SK-N-SH (cell line): ENCODE measurements at regions not wholly inside any gene's neighbourhood (a gene's known extent, or its start where the extent isn't known, plus 50 kb on each side); places are given as distances from the start of the nearest gene placed in this dataset.

Experiments
- CTCF ChIA-PET: fragments of 300-600, 350-600 bp; formaldehyde crosslinking; extraction: SDS; loops from one replicate; lab custom pipeline; 2021; lab: Yijun Ruan, JAX
- POLR2A ChIA-PET: fragments of 350-600 bp; sonication (Branson Sonifier 250); formaldehyde crosslinking; extraction: SDS; loops from one replicate; lab custom pipeline; 2020; ENCODE audit warnings: antibody characterized with exemption, inconsistent platforms; lab: Yijun Ruan, JAX
- DNase-seq: peaks from one replicate; pipeline ENCODE4 v3.0.0; 2012
- H2AFZ ChIP-seq: fragments of 200-600 bp; sonication (generic); 2 replicates; pipeline ENCODE4 v1.8.1; 2016; ENCODE audit warnings: antibody characterized with exemption, mild to moderate bottlenecking, low read depth
- H3F3A ChIP-seq: fragments of 200-600 bp; sonication (generic); replicated peaks from 2 replicates; pipeline ENCODE3; 2016; ENCODE audit warnings: antibody characterized with exemption, mild to moderate bottlenecking; ENCODE audit not compliant: insufficient read depth
- H3K27ac ChIP-seq, 2 experiments: fragments of 200-500 bp in 1 of 2; fragments of 200-600 bp in 1 of 2; sonication (Bioruptor generic) in 1 of 2; sonication (generic), shearing (Covaris generic) in 1 of 2; 2 replicates each; pipeline versions ENCODE4 v1.5.1 to v1.6.1; 2014 to 2016; ENCODE audit warnings: low read depth in 2 of 2, inconsistent platforms in 1 of 2, low read length in 1 of 2, mild to moderate bottlenecking in 1 of 2, mixed read lengths in 1 of 2
- H3K27me3 ChIP-seq: fragments of 200-600 bp; sonication (generic), shearing (Covaris generic); 2 replicates; pipeline ENCODE4 v1.6.1; 2016; ENCODE audit warnings: mixed run types; ENCODE audit not compliant: insufficient read depth
- H3K36me3 ChIP-seq, 2 experiments: fragments of 200-500 bp in 1 of 2; fragments of 200-600 bp in 1 of 2; sonication (Bioruptor generic) in 1 of 2; sonication (generic) in 1 of 2; replicated peaks in 1 of 2; 2 replicates each; pipeline versions ENCODE3 to v1.5.1; 2014 to 2016; ENCODE audit warnings: low read length in 1 of 2, mild to moderate bottlenecking in 1 of 2; ENCODE audit not compliant: insufficient read depth in 2 of 2, control insufficient read depth in 1 of 2
- H3K4me1 ChIP-seq, 2 experiments: fragments of 200-500 bp in 1 of 2; fragments of 200-600 bp in 1 of 2; sonication (Bioruptor generic) in 1 of 2; sonication (generic), shearing (Covaris generic) in 1 of 2; 2 replicates each; pipeline versions ENCODE4 v1.5.1 to v1.6.1; 2014 to 2016; ENCODE audit warnings: low read depth in 1 of 2, low read length in 1 of 2, mixed run types in 1 of 2; ENCODE audit not compliant: insufficient read depth in 2 of 2, control insufficient read depth in 1 of 2
- H3K4me2 ChIP-seq: fragments of 200-600 bp; sonication (generic), shearing (Covaris generic); 2 replicates; pipeline ENCODE4 v1.6.1; 2017; ENCODE audit warnings: mixed run types
- H3K4me3 ChIP-seq, 2 experiments: fragments of 200-500 bp in 1 of 2; fragments of 200-600 bp in 1 of 2; sonication (Bioruptor generic) in 1 of 2; sonication (generic), shearing (Covaris generic) in 1 of 2; 2 replicates each; pipeline versions ENCODE4 v1.5.1 to v1.8.1; 2014 to 2016; ENCODE audit warnings: low read depth in 2 of 2, inconsistent platforms in 1 of 2, low read length in 1 of 2, mild to moderate bottlenecking in 1 of 2, mixed read lengths in 1 of 2, moderate library complexity in 1 of 2
- H3K79me2 ChIP-seq: fragments of 200-600 bp; sonication (generic); 2 replicates; pipeline ENCODE4 v1.8.1; 2017; ENCODE audit warnings: mild to moderate bottlenecking; ENCODE audit not compliant: insufficient read depth
- H3K9ac ChIP-seq: fragments of 200-600 bp; sonication (generic); 2 replicates; pipeline ENCODE4 v1.6.1; 2017; ENCODE audit warnings: mixed run types
- H3K9me2 ChIP-seq: fragments of 200-600 bp; sonication (generic); 2 replicates; pipeline ENCODE4 v1.6.1; 2017; ENCODE audit warnings: mixed run types
- H3K9me3 ChIP-seq: fragments of 200-600 bp; sonication (generic); 2 replicates; pipeline ENCODE4 v1.6.1; 2017; ENCODE audit warnings: mixed run types, mild to moderate bottlenecking, moderate library complexity
- H4K20me1 ChIP-seq: fragments of 200-600 bp; sonication (generic); 2 replicates; pipeline ENCODE4 v1.6.1; 2017; ENCODE audit warnings: mild to moderate bottlenecking, mixed run types; ENCODE audit not compliant: insufficient read depth
- CTCF ChIP-seq: fragments of 200-600 bp; sonication (generic); IDR thresholded peaks from 2 replicates; pipeline ENCODE4 v1.6.1; 2017; ENCODE audit warnings: antibody characterized with exemption, mild to moderate bottlenecking, moderate library complexity
- ELF1 ChIP-seq: IDR thresholded peaks from 2 replicates; pipeline ENCODE4 v1.4.0; 2012
- FOXJ3 ChIP-seq: sonication (generic); formaldehyde crosslinking; IDR thresholded peaks from 2 replicates; pipeline ENCODE4 v1.5.1; 2020; ENCODE audit warnings: mild to moderate bottlenecking, missing genetic modification reagents
- GABPA ChIP-seq: IDR thresholded peaks from 2 replicates; pipeline ENCODE4 v1.4.0; 2012; ENCODE audit warnings: low read depth, mild to moderate bottlenecking
- MAX ChIP-seq: IDR thresholded peaks from 2 replicates; pipeline ENCODE4 v1.4.0; 2012; ENCODE audit warnings: low read depth
- NRF1 ChIP-seq: IDR thresholded peaks from 2 replicates; pipeline ENCODE4 v1.6.1; 2012; ENCODE audit warnings: low read depth, mild to moderate bottlenecking, low read length
- POLR2AphosphoS5 ChIP-seq: IDR thresholded peaks from 2 replicates; pipeline ENCODE4 v1.6.1; 2012; ENCODE audit warnings: low read depth, low read length
- REST ChIP-seq: IDR thresholded peaks from 2 replicates; pipeline ENCODE4 v1.6.1; 2012; ENCODE audit warnings: mild to moderate bottlenecking, low read depth, low read length, moderate library complexity
- RFX5 ChIP-seq: IDR thresholded peaks from 2 replicates; pipeline ENCODE4 v1.6.1; 2012; ENCODE audit warnings: mild to moderate bottlenecking, improper control_type of control experiment, low read length
- SIN3A ChIP-seq: IDR thresholded peaks from 2 replicates; pipeline ENCODE4 v1.6.1; 2012; ENCODE audit warnings: low read depth, mild to moderate bottlenecking, low read length, moderate library complexity, borderline replicate concordance
- TCF12 ChIP-seq: IDR thresholded peaks from 2 replicates; pipeline ENCODE4 v1.4.0; 2012
- ZBTB33 ChIP-seq: IDR thresholded peaks from 2 replicates; pipeline ENCODE4 v1.4.0; 2012; ENCODE audit warnings: low read depth, borderline replicate concordance
- WGBS: methylation state at CpG from one replicate; pipeline ENCODE4 v1.1.6; 2017; ENCODE audit warnings: low lambda C conversion rate; 5-methylcytosine and 5-hydroxymethylcytosine counted together

- H3K4me3 ChIP-seq = no peak overlapping the region
- no peaks in the 10 kb centered on the region for H3K36me3 ChIP-seq
- H3K4me2 ChIP-seq = no peak overlapping the region
- CTCF ChIA-PET = no interaction called here
- TF ChIP-seq ELF1 (no peak), POLR2AphosphoS5 (no peak), SIN3A (no peak), NRF1 (no peak), FOXJ3 (CRISPR knock-in tag) (no peak), GABPA (no peak), REST (no peak), RFX5 (no peak)
- TF ChIP-seq, all 33 proteins: peak for 0
- no peaks in the 10 kb centered on the region for H4K20me1 ChIP-seq
- no peaks in the 10 kb centered on the region for H3K9me2 ChIP-seq
- H3K27ac ChIP-seq = no peak overlapping the region
- H3K27me3 ChIP-seq = no peaks in the 10 kb centered on the region
- no peaks in the 10 kb centered on the region for H3F3A ChIP-seq
- no peaks in the 10 kb centered on the region; a peak in 1 of 4 replicates for H3K4me1 ChIP-seq
- DNase-seq = no peak
- H2AFZ ChIP-seq = no peak overlapping the region
- no peaks in the 10 kb centered on the region for H3K9me3 ChIP-seq
- WGBS = 23% methylated on average over 3 of the region's 3 CpGs
- H3K9ac ChIP-seq = no peak overlapping the region
- no peaks in the 10 kb centered on the region for H3K79me2 ChIP-seq
- POLR2A ChIA-PET = no interaction called here
These were observed 312.7 kb upstream of the C1orf87 start for GRCh38 chr1:60386249-60386648.

GRCh38 chr1:60376196-60376595 lies 302.6 kb upstream of the C1orf87 start:
- Histone ChIP-seq H3K9me3 (no peaks in the 10 kb centered on the region), H3K79me2 (no peaks in the 10 kb centered on the region)
- 55% methylated on average over 1 of the region's 1 CpG for WGBS

More at GRCh38 chr1:60376196-60376595, 302.6 kb upstream of the C1orf87 start:
- H3K9me2 ChIP-seq = no peaks in the 10 kb centered on the region
- H2AFZ ChIP-seq = no peak overlapping the region
- no peaks in the 10 kb centered on the region for H4K20me1 ChIP-seq
- DNase-seq = no peak
- CTCF ChIA-PET = no interaction called here
- H3K4me1 ChIP-seq = no peaks in the 10 kb centered on the region
- H3F3A ChIP-seq = no peaks in the 10 kb centered on the region
- no peaks in the 10 kb centered on the region for H3K27me3 ChIP-seq
- no peak overlapping the region for H3K4me2 ChIP-seq
- H3K27ac ChIP-seq = no peak overlapping the region
- POLR2A ChIA-PET = no interaction called here
- no peak overlapping the region for H3K4me3 ChIP-seq
- H3K9ac ChIP-seq = no peak overlapping the region
- no peak for TF ChIP-seq POLR2AphosphoS5
- TF ChIP-seq CTCF = no peak
- no peak for TF ChIP-seq MAX
- TF ChIP-seq ZBTB33 = no peak
- TF ChIP-seq TCF12 = no peak
- TF ChIP-seq NRF1 = no peak
- TF ChIP-seq, all 33 proteins: peak for 0
- H3K36me3 ChIP-seq = no peaks in the 10 kb centered on the region
